AG04449 (cell line): ENCODE measurements at regions not wholly inside any gene's neighbourhood (a gene's known extent, or its start where the extent isn't known, plus 50 kb on each side); places are given as distances from the start of the nearest gene placed in this dataset.

ENCODE experiments used
- CTCF ChIA-PET: fragments of 350-600 bp; formaldehyde crosslinking; extraction: SDS; loops from one replicate; lab custom pipeline; 2021; ENCODE audit warnings: antibody characterized with exemption; lab: Yijun Ruan, JAX
- POLR2A ChIA-PET: fragments of 400-600, 350-600 bp; formaldehyde crosslinking; extraction: SDS; loops from one replicate; lab custom pipeline; 2020; ENCODE audit warnings: antibody characterized with exemption, inconsistent platforms; lab: Yijun Ruan, JAX
- DNase-seq: peaks from one replicate; pipeline ENCODE4 v3.0.0-alpha.2; 2010; ENCODE audit warnings: low read depth, low spot score
- H3K4me3 ChIP-seq: 2 replicates; pipeline ENCODE4 v1.5.1; 2011; ENCODE audit warnings: low read depth, mild to moderate bottlenecking, control low read depth, low read length
- TF ChIP-seq, protein P1 (sequence below): IDR thresholded peaks from one replicate; pipeline ENCODE4 v1.5.1; 2011; ENCODE audit warnings: mild to moderate bottlenecking, moderate library complexity, low read length, control low read depth, inconsistent platforms; ENCODE audit not compliant: insufficient read depth; ENCODE audit errors: missing control alignments

DNA sequence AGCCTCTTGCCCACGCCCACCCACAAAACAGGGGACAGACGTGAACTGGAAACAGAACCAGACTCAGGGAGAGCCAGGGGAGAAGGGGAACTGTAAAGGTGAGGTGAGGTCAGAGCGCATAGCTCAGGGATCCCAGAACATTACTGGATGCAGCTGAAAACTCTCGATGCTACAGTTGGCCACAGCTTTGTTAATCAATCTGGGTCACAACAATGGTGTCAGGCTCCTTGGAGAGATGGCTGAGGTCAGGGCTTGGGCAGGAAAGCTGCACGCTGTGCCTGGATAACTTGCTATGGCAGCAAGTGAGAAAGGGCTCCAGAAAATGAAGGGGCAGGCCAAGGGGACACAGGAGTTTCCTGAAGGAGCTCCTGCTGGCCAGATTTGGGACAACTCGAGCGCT lies 263.3 kb downstream of the TFCP2L1 start:
- no peak for DNase-seq
- CTCF ChIA-PET = interaction anchor here (0.9 to 1.2 kb wide), 3 partner anchors 11 to 29 kb away, joined by 3 read pairs; no protein-coding TSS in a partner anchor
- no peak overlapping the region for H3K4me3 ChIP-seq
- TF ChIP-seq, protein P1, sequence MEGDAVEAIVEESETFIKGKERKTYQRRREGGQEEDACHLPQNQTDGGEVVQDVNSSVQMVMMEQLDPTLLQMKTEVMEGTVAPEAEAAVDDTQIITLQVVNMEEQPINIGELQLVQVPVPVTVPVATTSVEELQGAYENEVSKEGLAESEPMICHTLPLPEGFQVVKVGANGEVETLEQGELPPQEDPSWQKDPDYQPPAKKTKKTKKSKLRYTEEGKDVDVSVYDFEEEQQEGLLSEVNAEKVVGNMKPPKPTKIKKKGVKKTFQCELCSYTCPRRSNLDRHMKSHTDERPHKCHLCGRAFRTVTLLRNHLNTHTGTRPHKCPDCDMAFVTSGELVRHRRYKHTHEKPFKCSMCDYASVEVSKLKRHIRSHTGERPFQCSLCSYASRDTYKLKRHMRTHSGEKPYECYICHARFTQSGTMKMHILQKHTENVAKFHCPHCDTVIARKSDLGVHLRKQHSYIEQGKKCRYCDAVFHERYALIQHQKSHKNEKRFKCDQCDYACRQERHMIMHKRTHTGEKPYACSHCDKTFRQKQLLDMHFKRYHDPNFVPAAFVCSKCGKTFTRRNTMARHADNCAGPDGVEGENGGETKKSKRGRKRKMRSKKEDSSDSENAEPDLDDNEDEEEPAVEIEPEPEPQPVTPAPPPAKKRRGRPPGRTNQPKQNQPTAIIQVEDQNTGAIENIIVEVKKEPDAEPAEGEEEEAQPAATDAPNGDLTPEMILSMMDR = no peak
- POLR2A ChIA-PET = no interaction called here

DNA sequence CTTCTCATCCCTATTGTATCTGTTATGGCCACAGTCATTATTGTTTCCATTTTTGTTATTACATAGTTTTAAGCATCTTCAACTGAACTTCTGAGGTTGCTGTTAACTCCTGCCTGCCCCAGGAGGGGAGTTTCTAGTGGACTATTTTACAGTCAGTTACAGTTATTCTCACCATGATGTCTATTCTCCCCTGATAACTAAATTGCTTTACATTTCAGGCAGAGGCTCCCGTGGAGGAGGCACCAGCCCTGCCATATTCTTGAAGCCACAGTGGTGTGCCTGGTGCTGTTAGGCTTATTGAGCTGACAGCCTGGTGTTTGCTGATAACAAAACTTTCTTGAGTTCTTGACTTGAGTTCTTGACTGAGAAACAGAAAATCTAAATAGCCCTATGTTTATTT lies 256.4 kb downstream of the TFCP2L1 start:
- DNase-seq = no peak
- CTCF ChIA-PET = interaction anchor here (0.8 to 2.6 kb wide), 3 partner anchors 10 to 333 kb away, joined by 3 to 10 read pairs (median 4); no protein-coding TSS in a partner anchor
- POLR2A ChIA-PET = no interaction called here
- H3K4me3 ChIP-seq = no peak overlapping the region
- TF ChIP-seq, protein P1 = no peak

DNA sequence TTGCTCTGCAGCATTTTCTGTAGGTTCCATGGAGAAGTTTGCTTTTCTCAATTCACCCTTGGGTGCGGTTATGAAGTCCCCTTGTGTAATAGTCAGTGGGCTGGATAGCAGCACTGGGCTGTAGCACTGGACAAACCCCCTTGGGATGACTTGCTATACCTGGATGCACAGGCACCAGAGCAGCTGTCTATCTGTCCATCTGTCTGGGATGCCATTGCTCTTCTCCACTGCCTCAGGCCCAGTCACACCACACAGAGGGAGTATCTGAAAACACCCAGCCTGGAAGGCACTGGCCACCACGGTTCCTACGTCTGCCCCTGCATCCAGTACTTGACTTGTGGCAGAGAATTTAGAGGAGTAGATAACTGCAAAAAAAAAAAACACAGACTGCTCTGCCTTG lies 254.5 kb downstream of the TFCP2L1 start:
- H3K4me3 ChIP-seq = no peak overlapping the region
- POLR2A ChIA-PET = no interaction called here
- CTCF ChIA-PET = no interaction called here
- TF ChIP-seq, protein P1 = no peak
- DNase-seq = no peak

DNA sequence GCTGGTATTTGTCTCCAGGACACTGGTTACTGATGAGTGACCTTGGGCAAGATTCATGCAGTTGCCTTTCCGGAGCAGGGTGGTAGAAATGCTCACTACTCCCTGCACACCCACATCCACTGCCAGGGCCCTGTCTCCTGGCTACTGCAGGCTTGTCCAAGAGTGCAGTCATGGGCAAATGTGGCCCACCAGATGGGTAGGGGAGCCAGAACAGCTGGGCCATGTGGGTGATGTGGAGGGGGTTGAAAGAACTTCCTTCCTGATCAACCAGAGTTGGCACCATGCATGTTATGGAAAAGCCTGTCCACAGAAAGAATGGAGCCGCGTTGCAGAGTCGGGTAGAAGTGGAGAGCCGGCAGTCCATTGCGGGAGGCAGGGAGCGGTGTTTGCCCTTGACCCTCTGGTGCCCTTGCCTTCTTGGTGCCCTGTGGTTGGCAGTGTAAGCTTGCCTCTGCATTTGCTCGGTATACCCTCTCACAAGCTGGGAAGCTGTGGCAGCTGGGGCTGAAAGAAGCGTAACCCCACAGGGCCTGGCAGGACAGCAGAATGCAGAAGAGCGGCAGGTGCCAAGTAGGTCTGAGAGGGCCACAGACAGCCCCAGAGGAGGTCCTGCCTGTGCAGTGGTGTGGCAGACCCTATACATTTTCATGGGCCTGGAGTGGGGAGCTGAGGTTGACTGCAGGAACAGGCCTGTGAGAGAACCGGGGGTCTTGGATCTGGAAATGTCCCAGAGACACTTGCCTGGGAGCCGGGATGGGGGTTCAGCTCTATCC lies 253.2 kb downstream of the TFCP2L1 start:
- POLR2A ChIA-PET = no interaction called here
- no peak for DNase-seq
- CTCF ChIA-PET = no interaction called here
- TF ChIP-seq, protein P1 = no peak
- no peak overlapping the region for H3K4me3 ChIP-seq

DNA sequence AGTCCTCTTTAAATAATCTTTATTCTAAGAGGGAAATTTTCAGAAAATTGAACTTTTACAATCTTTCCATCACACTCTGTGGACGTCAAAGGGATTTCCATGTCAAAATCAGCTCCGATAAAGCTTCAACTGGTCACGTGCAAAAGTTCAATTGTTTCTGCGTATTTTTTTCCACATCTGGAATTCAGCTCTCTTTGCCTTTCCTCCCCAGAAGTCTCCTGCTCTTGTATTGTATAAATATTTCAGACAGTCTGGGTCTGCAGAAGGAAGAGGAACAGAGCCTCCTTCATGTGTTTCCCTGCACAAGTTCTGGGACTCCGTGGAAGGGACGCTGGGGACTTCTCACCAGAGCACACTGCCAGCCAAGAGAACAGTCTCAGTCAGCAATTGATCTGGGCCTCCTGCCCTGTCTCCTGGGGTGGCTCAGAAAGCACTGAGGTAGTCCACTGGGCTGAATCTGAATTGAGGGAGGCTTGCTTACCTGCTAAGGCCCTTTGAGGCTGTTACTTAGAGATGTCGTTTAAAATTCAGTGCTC lies 251.5 kb downstream of the TFCP2L1 start:
- POLR2A ChIA-PET = no interaction called here
- DNase-seq = no peak
- no peak overlapping the region for H3K4me3 ChIP-seq
- TF ChIP-seq, protein P1 = no peak
- CTCF ChIA-PET = no interaction called here

DNA sequence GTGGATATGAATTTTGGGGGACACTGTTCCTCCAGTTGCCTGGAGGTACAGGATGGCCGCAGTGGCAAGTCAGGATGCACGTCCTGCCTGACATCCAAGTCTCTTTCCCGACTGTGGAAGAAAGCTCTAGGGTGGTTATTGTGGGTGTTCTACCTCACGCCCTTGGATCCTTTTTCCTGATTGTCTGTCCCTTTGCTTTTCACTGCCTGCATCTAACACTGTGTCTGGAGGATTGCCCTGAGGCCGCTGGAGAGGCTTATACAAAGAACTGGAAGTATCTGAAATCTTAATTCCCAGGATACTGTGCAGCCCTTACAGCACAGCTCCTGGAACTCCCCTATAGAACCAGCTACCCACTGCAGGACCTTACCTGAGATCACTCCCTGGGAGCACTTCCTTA lies 250.5 kb downstream of the TFCP2L1 start:
- CTCF ChIA-PET = interaction anchor here (1.9 kb wide), 1 partner anchor 15 kb away, joined by 6 read pairs; no protein-coding TSS in a partner anchor
- TF ChIP-seq, protein P1 = no peak
- POLR2A ChIA-PET = no interaction called here
- H3K4me3 ChIP-seq = no peak overlapping the region
- DNase-seq = no peak
